ENCODE measurements at regions not wholly inside any gene's neighbourhood (a gene's known extent, or its start where the extent isn't known, plus 50 kb on each side); places are given as distances from the start of the nearest gene placed in this dataset.

DNA sequence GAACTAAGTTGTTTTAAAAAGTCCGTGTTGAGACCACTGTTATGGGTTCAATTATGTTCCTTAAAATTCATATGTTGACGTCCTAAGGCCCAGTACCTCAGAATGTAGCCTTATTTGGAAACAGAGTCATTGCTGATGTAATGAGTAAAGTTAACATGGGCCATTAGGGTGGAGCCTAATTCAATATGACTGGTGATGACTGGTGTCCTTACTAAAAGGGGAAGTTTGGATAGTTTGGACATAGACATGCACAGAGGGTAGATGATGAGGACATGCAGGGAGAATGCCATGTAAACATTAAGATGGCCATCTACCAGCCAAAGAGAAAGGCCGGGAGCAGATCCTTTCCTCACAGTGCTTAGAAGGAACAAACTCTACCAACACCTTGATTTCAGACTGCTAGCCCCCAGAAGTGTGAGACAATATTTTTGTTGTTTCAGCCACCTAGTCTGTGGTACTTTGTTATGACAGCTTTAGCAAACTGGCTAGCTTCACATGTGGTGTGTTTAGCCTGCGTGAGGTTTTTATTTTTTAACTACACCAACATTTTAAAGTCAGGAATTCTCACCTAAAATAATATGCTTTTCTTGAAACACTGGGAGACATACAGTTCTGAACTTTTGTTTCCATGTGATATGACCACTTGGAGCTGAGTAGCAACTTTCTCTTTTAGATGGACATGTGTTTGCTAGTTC, 135.3 kb downstream of the YIPF5 start:
- Histone ChIP-seq H3K4me3 (no peak overlapping the region), H3K9me3 (no peaks in the 10 kb centered on the region), H3K4me1 (peaks cover 0 to 30% (median 21%) of the 10 kb centered on the region in 4 donors), H3K27me3 (no peaks in the 10 kb centered on the region), H3K36me3 (no peaks in the 10 kb centered on the region), H3K27ac (no peak overlapping the region)
- TF ChIP-seq EP300 (IDR thresholded peaks at IDR 0.05) (no peak), POLR2AphosphoS5 (IDR thresholded peaks at IDR 0.05) (no peak), POLR2A (IDR thresholded peaks at IDR 0.05) (no peak)
- TF ChIP-seq, protein P1, sequence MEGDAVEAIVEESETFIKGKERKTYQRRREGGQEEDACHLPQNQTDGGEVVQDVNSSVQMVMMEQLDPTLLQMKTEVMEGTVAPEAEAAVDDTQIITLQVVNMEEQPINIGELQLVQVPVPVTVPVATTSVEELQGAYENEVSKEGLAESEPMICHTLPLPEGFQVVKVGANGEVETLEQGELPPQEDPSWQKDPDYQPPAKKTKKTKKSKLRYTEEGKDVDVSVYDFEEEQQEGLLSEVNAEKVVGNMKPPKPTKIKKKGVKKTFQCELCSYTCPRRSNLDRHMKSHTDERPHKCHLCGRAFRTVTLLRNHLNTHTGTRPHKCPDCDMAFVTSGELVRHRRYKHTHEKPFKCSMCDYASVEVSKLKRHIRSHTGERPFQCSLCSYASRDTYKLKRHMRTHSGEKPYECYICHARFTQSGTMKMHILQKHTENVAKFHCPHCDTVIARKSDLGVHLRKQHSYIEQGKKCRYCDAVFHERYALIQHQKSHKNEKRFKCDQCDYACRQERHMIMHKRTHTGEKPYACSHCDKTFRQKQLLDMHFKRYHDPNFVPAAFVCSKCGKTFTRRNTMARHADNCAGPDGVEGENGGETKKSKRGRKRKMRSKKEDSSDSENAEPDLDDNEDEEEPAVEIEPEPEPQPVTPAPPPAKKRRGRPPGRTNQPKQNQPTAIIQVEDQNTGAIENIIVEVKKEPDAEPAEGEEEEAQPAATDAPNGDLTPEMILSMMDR (IDR thresholded peaks at IDR 0.05) = no peak
- 79 to 89% methylated on average over 4 of the region's 4 CpGs for WGBS, 2 donors
- no peak for DNase-seq
- intact Hi-C loops (cut with DNase I) = no loop called here

GRCh38 chr5:144036476-144036875, 134.0 kb downstream of the YIPF5 start:
- Histone ChIP-seq H3K36me3 (no peaks in the 10 kb centered on the region), H3K4me3 (no peak overlapping the region), H3K27ac (no peak overlapping the region), H3K4me1 (peaks cover 0 to 27% (median 20%) of the 10 kb centered on the region in 4 donors), H3K27me3 (no peaks in the 10 kb centered on the region), H3K9me3 (no peaks in the 10 kb centered on the region)
- no peak for DNase-seq
- TF ChIP-seq, protein P1 (IDR thresholded peaks at IDR 0.05) = no peak
- no peak for TF ChIP-seq POLR2A (IDR thresholded peaks at IDR 0.05)
- TF ChIP-seq EP300 (IDR thresholded peaks at IDR 0.05) = no peak
- no peak for TF ChIP-seq POLR2AphosphoS5 (IDR thresholded peaks at IDR 0.05)
- 87 to 89% methylated on average over 3 of the region's 3 CpGs for WGBS, 2 donors
- intact Hi-C loops (cut with DNase I) = no loop called here

DNA sequence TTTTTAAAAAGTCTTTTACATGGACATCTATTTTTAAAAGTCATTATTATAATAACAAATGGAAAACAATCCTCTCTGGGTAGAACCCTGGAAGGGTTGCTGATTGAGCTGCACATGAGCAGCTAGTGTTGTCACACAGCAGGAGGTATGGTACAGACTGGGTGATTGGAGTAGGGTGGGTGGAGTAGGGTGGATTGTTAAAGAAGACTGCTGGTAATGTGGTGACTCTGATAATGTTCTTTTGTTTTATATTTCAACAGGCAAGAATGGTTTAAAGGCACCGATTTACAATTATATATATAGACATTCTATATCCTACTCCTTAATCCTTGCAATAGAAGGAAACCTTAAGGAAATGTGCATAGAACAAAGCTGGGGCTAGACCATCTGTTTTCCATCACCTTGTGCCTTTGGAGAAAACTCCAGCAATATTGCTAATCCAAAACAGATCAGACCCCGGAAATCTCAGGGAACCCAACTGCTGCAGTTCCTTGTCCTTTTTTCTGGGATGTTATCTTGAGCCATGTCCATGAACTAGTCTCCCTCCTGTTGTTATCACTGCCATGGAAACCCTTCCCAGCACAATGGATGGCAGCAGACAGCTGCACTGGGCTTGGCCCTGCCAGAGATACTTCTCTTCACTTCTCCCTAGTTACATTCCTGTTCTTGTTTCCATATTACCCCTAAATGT, 129.7 kb downstream of the YIPF5 start:
- H3K9me3 ChIP-seq = no peaks in the 10 kb centered on the region
- no peak overlapping the region for H3K27ac ChIP-seq
- no peak for DNase-seq
- no peaks in the 10 kb centered on the region for H3K36me3 ChIP-seq
- 86 to 87% methylated on average over 2 of the region's 2 CpGs for WGBS, 2 donors
- H3K27me3 ChIP-seq = no peaks in the 10 kb centered on the region
- no peak overlapping the region for H3K4me3 ChIP-seq
- no peaks in the 10 kb centered on the region for H3K4me1 ChIP-seq
- intact Hi-C loops (cut with DNase I) = no loop called here
- no peak for TF ChIP-seq POLR2A (IDR thresholded peaks at IDR 0.05)
- no peak for TF ChIP-seq POLR2AphosphoS5 (IDR thresholded peaks at IDR 0.05)
- TF ChIP-seq, protein P1 (IDR thresholded peaks at IDR 0.05) = no peak
- TF ChIP-seq EP300 (IDR thresholded peaks at IDR 0.05) = no peak

- H3K27ac ChIP-seq = no peak overlapping the region
- H3K36me3 ChIP-seq = no peaks in the 10 kb centered on the region
- no peaks in the 10 kb centered on the region for H3K4me1 ChIP-seq
- intact Hi-C loops (cut with DNase I) = no loop called here
- TF ChIP-seq, protein P1 (IDR thresholded peaks at IDR 0.05) = no peak
- TF ChIP-seq POLR2A (IDR thresholded peaks at IDR 0.05) (no peak), EP300 (IDR thresholded peaks at IDR 0.05) (no peak), POLR2AphosphoS5 (IDR thresholded peaks at IDR 0.05) (no peak)
- no peak for DNase-seq
- no peaks in the 10 kb centered on the region for H3K27me3 ChIP-seq
- 73 to 76% methylated on average over 7 of the region's 7 CpGs for WGBS, 2 donors
- no peak overlapping the region for H3K4me3 ChIP-seq
- H3K9me3 ChIP-seq = no peaks in the 10 kb centered on the region
Observed at GRCh38 chr5:144042156-144042555, 128.3 kb downstream of the YIPF5 start.
